IPS-20b (cell line): ENCODE measurements at regions not wholly inside any gene's neighbourhood (a gene's known extent, or its start where the extent isn't known, plus 50 kb on each side); places are given as distances from the start of the nearest gene placed in this dataset.
"Not testable (repeated sequence)": the region's sequence is repeated elsewhere in the genome, so short reads cannot be mapped to it uniquely, and the experiment has no call there.

Source experiments
- H3K27ac ChIP-seq: one replicate; pipeline ENCODE4 v1.5.1; 2013; ENCODE audit warnings: low read length
- H3K27me3 ChIP-seq: 2 replicates; pipeline ENCODE4 v1.6.1; 2013; ENCODE audit warnings: mild to moderate bottlenecking, low read length, inconsistent platforms; ENCODE audit not compliant: insufficient read depth
- H3K36me3 ChIP-seq: 2 replicates; pipeline ENCODE4 v1.6.1; 2013; ENCODE audit warnings: low read depth, mild to moderate bottlenecking, inconsistent platforms, low read length, moderate library complexity; ENCODE audit not compliant: insufficient read depth
- H3K4me1 ChIP-seq: 2 replicates; pipeline ENCODE4 v1.6.1; 2013; ENCODE audit warnings: mild to moderate bottlenecking, control low read depth, inconsistent platforms, low read length, moderate library complexity; ENCODE audit not compliant: insufficient read depth
- H3K4me3 ChIP-seq: 2 replicates; pipeline ENCODE4 v1.5.1; 2013; ENCODE audit warnings: mild to moderate bottlenecking, low read length, inconsistent platforms
- H3K9ac ChIP-seq: 2 replicates; pipeline ENCODE4 v1.6.1; 2013; ENCODE audit warnings: low read depth, mild to moderate bottlenecking, inconsistent platforms, low read length, moderate library complexity
- H3K9me3 ChIP-seq: 2 replicates; pipeline ENCODE4 v1.6.1; 2013; ENCODE audit warnings: mild to moderate bottlenecking, low read depth, low read length, inconsistent platforms; ENCODE audit not compliant: insufficient read depth

GRCh38 chr13:54004026-54004699 is 975.5 kb downstream of the OLFM4 start:
- Histone ChIP-seq H3K27ac (no peak overlapping the region), H3K36me3 (no peaks in the 10 kb centered on the region), H3K27me3 (no peaks in the 10 kb centered on the region), H3K9ac (no peak overlapping the region), H3K4me3 (no peak overlapping the region), H3K9me3 (no peaks in the 10 kb centered on the region), H3K4me1 (peaks cover 4% of the 10 kb centered on the region; the same call in 1 of the 2 replicates)

- H3K4me1 ChIP-seq = no peaks in the 10 kb centered on the region
- no peak overlapping the region for H3K9ac ChIP-seq
- H3K36me3 ChIP-seq = no peaks in the 10 kb centered on the region
- no peak overlapping the region for H3K4me3 ChIP-seq
- H3K27me3 ChIP-seq = no peaks in the 10 kb centered on the region
- no peaks in the 10 kb centered on the region for H3K9me3 ChIP-seq
- no peak overlapping the region for H3K27ac ChIP-seq
These were observed 987.9 kb downstream of the OLFM4 start for GRCh38 chr13:54016542-54016941.

- Histone ChIP-seq H3K4me3 (no peak overlapping the region), H3K4me1 (no peaks in the 10 kb centered on the region), H3K27ac (no peak overlapping the region), H3K36me3 (no peaks in the 10 kb centered on the region), H3K27me3 (no peaks in the 10 kb centered on the region), H3K9me3 (no peaks in the 10 kb centered on the region), H3K9ac (no peak overlapping the region)
These were observed 989.9 kb downstream of the OLFM4 start for GRCh38 chr13:54018485-54018884.

- Histone ChIP-seq H3K4me1 (no peaks in the 10 kb centered on the region), H3K27me3 (no peaks in the 10 kb centered on the region), H3K9me3 (peaks cover 20% of the 10 kb centered on the region), H3K4me3 (no peak overlapping the region), H3K27ac (no peak overlapping the region), H3K9ac (no peak overlapping the region), H3K36me3 (no peaks in the 10 kb centered on the region)
These were observed 1000.6 kb downstream of the OLFM4 start for GRCh38 chr13:54029226-54029625.

GRCh38 chr13:54029720-54030119 is 1001.1 kb downstream of the OLFM4 start:
- no peaks in the 10 kb centered on the region for H3K27me3 ChIP-seq
- no peak overlapping the region for H3K4me3 ChIP-seq
- no peak overlapping the region for H3K27ac ChIP-seq
- H3K36me3 ChIP-seq = no peaks in the 10 kb centered on the region
- H3K9ac ChIP-seq = no peak overlapping the region
- peaks cover 20% of the 10 kb centered on the region for H3K9me3 ChIP-seq
- no peaks in the 10 kb centered on the region for H3K4me1 ChIP-seq

- H3K9me3 ChIP-seq = peaks cover 20% of the 10 kb centered on the region
- H3K27me3 ChIP-seq = no peaks in the 10 kb centered on the region
- H3K9ac ChIP-seq = no peak overlapping the region
- no peak overlapping the region for H3K4me3 ChIP-seq
- no peaks in the 10 kb centered on the region for H3K36me3 ChIP-seq
- no peaks in the 10 kb centered on the region for H3K4me1 ChIP-seq
- H3K27ac ChIP-seq = no peak overlapping the region
These were observed 1004.8 kb downstream of the OLFM4 start for GRCh38 chr13:54033323-54033861.

GRCh38 chr13:54034047-54034446 is 1005.4 kb downstream of the OLFM4 start:
- no peaks in the 10 kb centered on the region for H3K4me1 ChIP-seq
- no peaks in the 10 kb centered on the region for H3K36me3 ChIP-seq
- H3K27me3 ChIP-seq = no peaks in the 10 kb centered on the region
- H3K9ac ChIP-seq = no peak overlapping the region
- H3K4me3 ChIP-seq = no peak overlapping the region
- peaks cover 20% of the 10 kb centered on the region for H3K9me3 ChIP-seq
- no peak overlapping the region for H3K27ac ChIP-seq

GRCh38 chr13:54057416-54057815 is 1028.8 kb downstream of the OLFM4 start:
- H3K27ac ChIP-seq, H3K36me3 ChIP-seq, H3K9ac ChIP-seq, H3K27me3 ChIP-seq, H3K4me1 ChIP-seq, H3K4me3 ChIP-seq, H3K9me3 ChIP-seq: not testable (repeated sequence)

GRCh38 chr13:54069958-54070357 is 1041.3 kb downstream of the OLFM4 start:
- H3K4me3 ChIP-seq, H3K9ac ChIP-seq, H3K4me1 ChIP-seq, H3K27ac ChIP-seq, H3K36me3 ChIP-seq, H3K27me3 ChIP-seq: not testable (repeated sequence)
- peaks cover 19% of the 10 kb centered on the region for H3K9me3 ChIP-seq

GRCh38 chr13:54077569-54077968 is 1049.0 kb downstream of the OLFM4 start:
- Histone ChIP-seq H3K4me3 (no peak overlapping the region), H3K36me3 (no peaks in the 10 kb centered on the region), H3K4me1 (no peaks in the 10 kb centered on the region), H3K9ac (no peak overlapping the region), H3K27me3 (no peaks in the 10 kb centered on the region), H3K9me3 (no peaks in the 10 kb centered on the region), H3K27ac (no peak overlapping the region)

GRCh38 chr13:54078271-54078870 is 1049.8 kb downstream of the OLFM4 start:
- no peak overlapping the region for H3K4me3 ChIP-seq
- H3K9me3 ChIP-seq = no peaks in the 10 kb centered on the region
- no peak overlapping the region for H3K9ac ChIP-seq
- no peaks in the 10 kb centered on the region for H3K36me3 ChIP-seq
- H3K27me3 ChIP-seq = no peaks in the 10 kb centered on the region
- no peak overlapping the region for H3K27ac ChIP-seq
- H3K4me1 ChIP-seq = no peaks in the 10 kb centered on the region

GRCh38 chr13:54082309-54082708 is 1053.7 kb downstream of the OLFM4 start:
- H3K36me3 ChIP-seq, H3K9me3 ChIP-seq, H3K27ac ChIP-seq: not testable (repeated sequence)

More at GRCh38 chr13:54082309-54082708, 1053.7 kb downstream of the OLFM4 start:
- not testable (repeated sequence) for H3K9ac ChIP-seq, H3K4me1 ChIP-seq, H3K4me3 ChIP-seq, H3K27me3 ChIP-seq
